ENCODE measurements at regions not wholly inside any gene's neighbourhood (a gene's known extent, or its start where the extent isn't known, plus 50 kb on each side); places are given as distances from the start of the nearest gene placed in this dataset.

DNA sequence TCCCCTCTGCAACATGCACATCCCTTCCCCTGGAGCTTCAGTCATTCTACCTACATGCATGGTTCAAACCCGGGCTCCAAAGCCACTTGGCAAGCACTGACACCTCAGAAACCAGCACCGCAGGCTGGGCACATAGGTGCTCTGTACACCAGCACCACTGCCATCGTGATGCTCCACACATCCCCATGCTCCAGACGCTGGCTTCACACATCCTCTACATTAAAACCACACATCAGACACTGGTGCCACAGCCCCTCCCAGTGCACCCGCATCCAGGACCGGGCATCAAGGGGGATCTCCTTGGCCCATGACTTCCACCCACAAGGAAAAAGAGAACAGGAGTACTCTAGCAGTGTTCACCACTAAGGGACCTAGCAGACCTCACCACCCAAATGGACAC, 787.7 kb downstream of the CDH18 start:
- TF ChIP-seq ZNF274 (IDR thresholded peaks at IDR 0.05; ENCODE audit: low read depth, low read length) (no peak), SUZ12 (IDR thresholded peaks at IDR 0.05; ENCODE audit: extremely low read depth, insufficient read depth, insufficient read length) (no peak)

Measured in NT2/D1 (cell line).